GM12878 (cell line): ENCODE measurements at regions not wholly inside any gene's neighbourhood (a gene's known extent, or its start where the extent isn't known, plus 50 kb on each side); places are given as distances from the start of the nearest gene placed in this dataset.

ENCODE experiments used
- BMI1 ChIP-seq: fragments of 450-650 bp; IDR thresholded peaks from 2 replicates; pipeline ENCODE4 v1.6.1; 2016; ENCODE audit warnings: mild to moderate bottlenecking, moderate library complexity, borderline replicate concordance
- CBFB ChIP-seq: IDR thresholded peaks from 2 replicates; pipeline ENCODE4 v1.6.1; 2016; ENCODE audit warnings: antibody characterized with exemption, low read depth
- CBX3 ChIP-seq: fragments of 200-600 bp; sonication (generic); IDR thresholded peaks from 2 replicates; pipeline ENCODE4 v1.6.1; 2016; ENCODE audit warnings: low read depth, borderline replicate concordance
- CHD1 ChIP-seq: IDR thresholded peaks from 2 replicates; pipeline ENCODE4 v1.6.1; 2012; ENCODE audit warnings: low read depth, low read length, improper control_type of control experiment
- CTCF ChIP-seq, 3 experiments: IDR thresholded peaks in 2 of 3; conservative IDR thresholded peaks in 1 of 3; 2 replicates each; pipeline ENCODE4 v1.5.1; 2011; ENCODE audit warnings: low read depth in 3 of 3, low read length in 3 of 3, mild to moderate bottlenecking in 3 of 3, control low read depth in 2 of 3, moderate library complexity in 2 of 3, inconsistent platforms in 1 of 3, mixed read lengths in 1 of 3; ENCODE audit not compliant: control insufficient read depth in 2 of 3, insufficient read depth in 1 of 3; ENCODE audit errors: extremely low read depth in 1 of 3
- EZH2 ChIP-seq: IDR thresholded peaks from 2 replicates; pipeline ENCODE4 v1.6.1; 2012; ENCODE audit warnings: low read depth, mild to moderate bottlenecking, control low read depth, inconsistent platforms, low read length, borderline replicate concordance; ENCODE audit not compliant: control insufficient read depth
- FOXM1 ChIP-seq: IDR thresholded peaks from 2 replicates; pipeline ENCODE4 v1.6.1; 2012; ENCODE audit warnings: low read depth, mild to moderate bottlenecking, inconsistent platforms, low read length, moderate library complexity
- GATAD2B ChIP-seq: fragments of 450-650 bp; conservative IDR thresholded peaks from 2 replicates; pipeline ENCODE4 v1.6.1; 2017; ENCODE audit warnings: low read depth, mild to moderate bottlenecking, moderate library complexity
- MTA3 ChIP-seq: IDR thresholded peaks from 2 replicates; pipeline ENCODE4 v1.6.1; 2012; ENCODE audit warnings: low read length, inconsistent platforms, borderline replicate concordance
- POLR2A ChIP-seq: IDR thresholded peaks from 2 replicates; pipeline ENCODE4 v1.6.1; 2011; ENCODE audit warnings: low read depth, mild to moderate bottlenecking, low read length
- PRDM15 ChIP-seq: fragments of 450-650 bp; formaldehyde crosslinking; IDR thresholded peaks from 2 replicates; pipeline ENCODE4 v1.4.0; 2020; ENCODE audit warnings: mild to moderate bottlenecking, moderate library complexity
- RAD21 ChIP-seq: IDR thresholded peaks from 2 replicates; pipeline ENCODE4 v1.6.1; 2011; ENCODE audit warnings: mild to moderate bottlenecking, low read depth, low read length, moderate library complexity; ENCODE audit not compliant: insufficient read depth
- RELA ChIP-seq: fragments of 450-650 bp; IDR thresholded peaks from 2 replicates; pipeline ENCODE4 v1.8.0; 2014; ENCODE audit warnings: borderline replicate concordance; ENCODE audit not compliant: partially characterized antibody
- RUNX3 ChIP-seq: IDR thresholded peaks from 2 replicates; pipeline ENCODE4 v1.6.1; 2012; ENCODE audit warnings: low read length, inconsistent platforms
- SIX5 ChIP-seq: IDR thresholded peaks from 2 replicates; pipeline ENCODE4 v1.6.1; 2011; ENCODE audit warnings: mild to moderate bottlenecking, low read depth, low read length, moderate library complexity; ENCODE audit not compliant: severe bottlenecking
- TBL1XR1 ChIP-seq: IDR thresholded peaks from 2 replicates; pipeline ENCODE4 v1.6.1; 2012; ENCODE audit warnings: low read depth, low read length, improper control_type of control experiment
- TCF3 ChIP-seq: IDR thresholded peaks from 2 replicates; pipeline ENCODE4 v1.6.1; 2012; ENCODE audit warnings: low read depth, mild to moderate bottlenecking, low read length, borderline replicate concordance; ENCODE audit not compliant: insufficient read depth
- ZNF24 ChIP-seq: fragments of 450-650 bp; IDR thresholded peaks from 2 replicates; pipeline ENCODE4 v1.6.1; 2017; ENCODE audit warnings: antibody characterized with exemption, mild to moderate bottlenecking
- ZSCAN29 ChIP-seq: fragments of 450-650 bp; IDR thresholded peaks from 2 replicates; pipeline ENCODE4 v1.6.1; 2017; ENCODE audit warnings: mild to moderate bottlenecking, moderate library complexity
- TF ChIP-seq, protein P1 (sequence below): fragments of 450-650 bp; formaldehyde crosslinking; IDR thresholded peaks from 2 replicates; pipeline ENCODE4 v1.5.0; 2022; ENCODE audit warnings: mild to moderate bottlenecking, missing genetic modification characterization
- TF ChIP-seq, protein P2 (sequence below): fragments of 450-650 bp; conservative IDR thresholded peaks from 2 replicates; pipeline ENCODE4 v1.6.1; 2017; ENCODE audit warnings: mild to moderate bottlenecking, moderate library complexity

GRCh38 chr5:91272858-91273257 lies 110.3 kb downstream of the ARRDC3 start (continued):
- TF ChIP-seq CBFB (peak; percentile 80; the same call in 1 of the 2 replicates), CHD1 (no peak), FOXM1 (peak; percentile 96), RELA (peak; percentile 52), RUNX3 (peak; percentile 99), ZSCAN29 (no peak), PRDM15 (CRISPR knock-in tag) (no peak), POLR2A (no peak), MTA3 (peak; percentile 98; the same call in 1 of the 2 replicates), ZNF24 (peak; percentile 58; the same call in 1 of the 2 replicates), SIX5 (no peak), CBX3 (no peak), GATAD2B (no peak), EZH2 (no peak), BMI1 (no peak), RAD21 (peak; percentile 22; the same call in 1 of the 2 replicates), CTCF (IDR thresholded peaks at IDR 0.05 in 2 of 3, conservative IDR thresholded peaks at IDR 0.05 in 1 of 3; ENCODE audit: control insufficient read depth in 2 of 3, extremely low read depth in 1 of 3, insufficient read depth in 1 of 3, low read depth in 3 of 3, low read length in 3 of 3) (no peak), TCF3 (peak; percentile 75; the same call in 1 of the 2 replicates), TBL1XR1 (peak; percentile 99)
- TF ChIP-seq, protein P1, sequence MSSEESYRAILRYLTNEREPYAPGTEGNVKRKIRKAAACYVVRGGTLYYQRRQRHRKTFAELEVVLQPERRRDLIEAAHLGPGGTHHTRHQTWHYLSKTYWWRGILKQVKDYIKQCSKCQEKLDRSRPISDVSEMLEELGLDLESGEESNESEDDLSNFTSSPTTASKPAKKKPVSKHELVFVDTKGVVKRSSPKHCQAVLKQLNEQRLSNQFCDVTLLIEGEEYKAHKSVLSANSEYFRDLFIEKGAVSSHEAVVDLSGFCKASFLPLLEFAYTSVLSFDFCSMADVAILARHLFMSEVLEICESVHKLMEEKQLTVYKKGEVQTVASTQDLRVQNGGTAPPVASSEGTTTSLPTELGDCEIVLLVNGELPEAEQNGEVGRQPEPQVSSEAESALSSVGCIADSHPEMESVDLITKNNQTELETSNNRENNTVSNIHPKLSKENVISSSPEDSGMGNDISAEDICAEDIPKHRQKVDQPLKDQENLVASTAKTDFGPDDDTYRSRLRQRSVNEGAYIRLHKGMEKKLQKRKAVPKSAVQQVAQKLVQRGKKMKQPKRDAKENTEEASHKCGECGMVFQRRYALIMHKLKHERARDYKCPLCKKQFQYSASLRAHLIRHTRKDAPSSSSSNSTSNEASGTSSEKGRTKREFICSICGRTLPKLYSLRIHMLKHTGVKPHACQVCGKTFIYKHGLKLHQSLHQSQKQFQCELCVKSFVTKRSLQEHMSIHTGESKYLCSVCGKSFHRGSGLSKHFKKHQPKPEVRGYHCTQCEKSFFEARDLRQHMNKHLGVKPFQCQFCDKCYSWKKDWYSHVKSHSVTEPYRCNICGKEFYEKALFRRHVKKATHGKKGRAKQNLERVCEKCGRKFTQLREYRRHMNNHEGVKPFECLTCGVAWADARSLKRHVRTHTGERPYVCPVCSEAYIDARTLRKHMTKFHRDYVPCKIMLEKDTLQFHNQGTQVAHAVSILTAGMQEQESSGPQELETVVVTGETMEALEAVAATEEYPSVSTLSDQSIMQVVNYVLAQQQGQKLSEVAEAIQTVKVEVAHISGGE: no peak
- TF ChIP-seq, protein P2, sequence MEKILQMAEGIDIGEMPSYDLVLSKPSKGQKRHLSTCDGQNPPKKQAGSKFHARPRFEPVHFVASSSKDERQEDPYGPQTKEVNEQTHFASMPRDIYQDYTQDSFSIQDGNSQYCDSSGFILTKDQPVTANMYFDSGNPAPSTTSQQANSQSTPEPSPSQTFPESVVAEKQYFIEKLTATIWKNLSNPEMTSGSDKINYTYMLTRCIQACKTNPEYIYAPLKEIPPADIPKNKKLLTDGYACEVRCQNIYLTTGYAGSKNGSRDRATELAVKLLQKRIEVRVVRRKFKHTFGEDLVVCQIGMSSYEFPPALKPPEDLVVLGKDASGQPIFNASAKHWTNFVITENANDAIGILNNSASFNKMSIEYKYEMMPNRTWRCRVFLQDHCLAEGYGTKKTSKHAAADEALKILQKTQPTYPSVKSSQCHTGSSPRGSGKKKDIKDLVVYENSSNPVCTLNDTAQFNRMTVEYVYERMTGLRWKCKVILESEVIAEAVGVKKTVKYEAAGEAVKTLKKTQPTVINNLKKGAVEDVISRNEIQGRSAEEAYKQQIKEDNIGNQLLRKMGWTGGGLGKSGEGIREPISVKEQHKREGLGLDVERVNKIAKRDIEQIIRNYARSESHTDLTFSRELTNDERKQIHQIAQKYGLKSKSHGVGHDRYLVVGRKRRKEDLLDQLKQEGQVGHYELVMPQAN: no peak
